ENCODE measurements at regions not wholly inside any gene's neighbourhood (a gene's known extent, or its start where the extent isn't known, plus 50 kb on each side); places are given as distances from the start of the nearest gene placed in this dataset.
"Not testable (repeated sequence)": the region's sequence is repeated elsewhere in the genome, so short reads cannot be mapped to it uniquely, and the experiment has no call there.

DNA sequence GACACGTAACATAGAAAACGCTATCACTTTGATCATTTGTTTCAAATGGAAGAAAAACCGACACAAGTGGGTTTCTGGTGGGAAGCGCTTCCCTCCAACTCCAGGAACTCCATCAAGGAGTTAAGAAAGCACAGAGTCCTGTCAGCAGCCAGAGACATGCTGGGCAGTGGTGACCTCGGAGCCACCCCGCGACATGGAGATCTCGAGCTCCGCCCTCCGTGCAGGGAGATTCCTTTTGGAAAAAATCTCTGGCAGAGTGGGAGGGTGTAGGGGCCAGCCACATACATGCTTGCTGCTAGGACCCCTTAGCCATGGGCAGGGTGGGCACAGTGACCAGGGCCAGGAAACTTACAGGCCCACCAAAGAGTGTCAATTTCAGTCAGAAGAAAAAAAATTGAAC is 138.9 kb downstream of the GPCPD1 start:
- H3K23ac ChIP-seq (ENCODE audit: insufficient read length); H4K8ac ChIP-seq (ENCODE audit: extremely low read depth, insufficient read depth, low read length); POLR2A ChIA-PET (ENCODE audit: partially characterized antibody); H3K27me3 ChIP-seq (replicated peaks in 1 of 4; ENCODE audit: control insufficient read depth in 3 of 4, extremely low read depth in 1 of 4, insufficient read depth in 3 of 4, low read length in 3 of 4); H3K9me3 ChIP-seq (ENCODE audit: insufficient read depth in 2 of 2, low read depth in 1 of 2, low read length in 1 of 2); DNase-seq (ENCODE audit: low read depth in 1 of 2, low spot score in 2 of 2); H4K91ac ChIP-seq (replicated peaks; ENCODE audit: insufficient read length, low read length); H2AK5ac ChIP-seq (ENCODE audit: low read depth, low read length); H3K79me1 ChIP-seq (ENCODE audit: low read depth, low read length); H2AFZ ChIP-seq (ENCODE audit: low read length); H3K27ac ChIP-seq (ENCODE audit: low read depth, low read length); H3K14ac ChIP-seq (ENCODE audit: insufficient read length); H3K4me3 ChIP-seq (ENCODE audit: extremely low read depth in 1 of 4, insufficient read depth in 2 of 4, low read depth in 3 of 4, low read length in 4 of 4); FAIRE-seq; H3K23me2 ChIP-seq (ENCODE audit: low read depth, low read length); H2BK12ac ChIP-seq (ENCODE audit: low read depth, low read length); H2BK15ac ChIP-seq (ENCODE audit: low read length); H3K4me1 ChIP-seq (replicated peaks in 1 of 4; ENCODE audit: control insufficient read depth in 3 of 4, insufficient read depth in 4 of 4, low read length in 3 of 4); H3K9ac ChIP-seq (replicated peaks in 1 of 4; ENCODE audit: extremely low read depth in 1 of 4, low read depth in 3 of 4, low read length in 3 of 4); H3K18ac ChIP-seq (ENCODE audit: extremely low read depth, low read length); H3K56ac ChIP-seq (replicated peaks; ENCODE audit: insufficient read length, low read depth, low read length); H4K5ac ChIP-seq (ENCODE audit: insufficient read length, low read depth, low read length); H2BK5ac ChIP-seq (ENCODE audit: low read depth, low read length); H3K79me2 ChIP-seq (ENCODE audit: control insufficient read depth in 1 of 2, insufficient read depth in 2 of 2, low read length in 2 of 2); H2BK20ac ChIP-seq (ENCODE audit: low read length); H3K4ac ChIP-seq (replicated peaks; ENCODE audit: insufficient read length, low read depth, low read length); H4K20me1 ChIP-seq (replicated peaks in 1 of 2; ENCODE audit: control insufficient read depth in 1 of 2, insufficient read depth in 2 of 2, low read length in 2 of 2); H2BK120ac ChIP-seq (replicated peaks; ENCODE audit: low read depth, low read length); H3K4me2 ChIP-seq (ENCODE audit: insufficient read depth in 1 of 2, low read depth in 2 of 2, low read length in 2 of 2); H3K36me3 ChIP-seq (ENCODE audit: control insufficient read depth in 2 of 4, insufficient read depth in 4 of 4, low read length in 3 of 4): not testable (repeated sequence)
- WGBS, 2 experiments (ENCODE audit: extremely low coverage in 1 of 2, insufficient coverage in 1 of 2, insufficient read length in 1 of 2, insufficient replicate concordance in 2 of 2, low coverage in 1 of 2, low lambda C conversion rate in 2 of 2, missing lambda C conversion rate in 1 of 2), result 91% methylated on average over 4 of the region's 10 CpGs; no CpG with 5 or more reads in 1 of the 2 experiments
- CTCF ChIA-PET (ENCODE audit: partially characterized antibody), result interaction anchor here (1.1 to 1.5 kb wide), 2 partner anchors 13 to 41 kb away, joined by 3 read pairs; no protein-coding TSS in a partner anchor
